ENCODE measurements at regions not wholly inside any gene's neighbourhood (a gene's known extent, or its start where the extent isn't known, plus 50 kb on each side); places are given as distances from the start of the nearest gene placed in this dataset.
"Not testable (repeated sequence)": the region's sequence is repeated elsewhere in the genome, so short reads cannot be mapped to it uniquely, and the experiment has no call there.

DNA sequence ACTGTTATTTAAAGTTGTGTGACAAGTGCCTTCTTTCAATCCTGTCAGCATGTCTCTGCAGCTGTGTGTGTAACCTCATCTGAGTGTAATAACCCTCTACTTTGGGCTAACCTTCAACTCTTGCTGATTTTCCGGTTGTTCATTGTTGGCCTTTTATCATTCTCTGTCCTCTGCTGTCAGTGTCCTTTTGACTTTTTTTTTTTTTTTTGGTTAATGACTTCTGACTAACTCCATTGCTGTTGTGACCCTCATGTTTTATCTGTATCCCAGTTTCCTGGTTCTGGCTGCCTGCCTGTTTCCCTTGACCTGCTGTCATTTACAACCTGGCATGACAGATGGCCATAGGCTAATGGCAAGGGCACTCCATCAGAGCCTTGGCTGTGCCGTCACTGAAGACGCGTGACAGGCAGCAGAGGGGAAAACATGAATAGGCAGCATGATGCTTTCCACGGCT, 145.7 kb upstream of the MAN1A1 start:
- H3K9ac ChIP-seq, result no peak overlapping the region
- H3K4me1 ChIP-seq (ENCODE audit: insufficient read depth), result no peaks in the 10 kb centered on the region
- H3K9me3 ChIP-seq (ENCODE audit: low read depth), result no peaks in the 10 kb centered on the region
- in situ Hi-C loops (cut with MboI), result no loop called here
- H3K79me2 ChIP-seq (ENCODE audit: insufficient read depth), result no peaks in the 10 kb centered on the region
- H3K9me2 ChIP-seq (ENCODE audit: insufficient read depth), result no peaks in the 10 kb centered on the region
- TF ChIP-seq EZH2phosphoT487 (IDR thresholded peaks at IDR 0.05; ENCODE audit: insufficient read depth, low read depth), result no peak
- no peak for TF ChIP-seq EZH2 (IDR thresholded peaks at IDR 0.05; ENCODE audit: insufficient read depth, poor library complexity, severe bottlenecking)
- H3K27ac ChIP-seq, result no peak overlapping the region
- WGBS, 2 experiments (ENCODE audit: low coverage in 1 of 2, low lambda C conversion rate in 2 of 2, missing lambda C conversion rate in 2 of 2), result 96 to 99% methylated on average over 5 of the region's 5 CpGs
- H3K4me3 ChIP-seq, result no peak overlapping the region
- no peak overlapping the region for H3K4me2 ChIP-seq (ENCODE audit: unreplicated experiment)
- DNase-seq, result no peak
- no peaks in the 10 kb centered on the region for H4K20me1 ChIP-seq (ENCODE audit: insufficient read depth)
- H3K27me3 ChIP-seq (replicated peaks; ENCODE audit: insufficient read depth), result no peaks in the 10 kb centered on the region
- no peak overlapping the region for H2AFZ ChIP-seq
- H3K36me3 ChIP-seq (ENCODE audit: low read depth), result no peaks in the 10 kb centered on the region
- H3F3A ChIP-seq (ENCODE audit: insufficient read depth), result no peaks in the 10 kb centered on the region

DNA sequence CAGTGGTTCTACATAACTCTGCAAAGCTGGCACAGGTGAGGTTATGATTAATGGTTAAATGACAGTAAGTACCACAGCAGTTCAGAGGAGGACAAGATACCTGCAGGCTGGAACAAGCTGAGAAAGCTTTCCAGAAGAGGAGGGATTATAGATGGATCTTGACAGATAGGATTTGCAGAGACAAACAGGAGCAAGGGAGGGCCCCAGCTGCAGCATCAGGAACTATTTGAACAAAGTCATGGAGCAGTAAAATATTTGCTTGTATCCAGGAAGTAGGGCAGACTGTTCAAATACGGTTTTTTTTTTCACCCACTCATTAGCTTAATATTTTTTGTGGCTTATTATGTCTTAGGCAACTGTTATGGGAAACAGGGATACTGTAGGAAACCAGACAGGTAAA, 144.4 kb upstream of the MAN1A1 start:
- no peaks in the 10 kb centered on the region for H3K36me3 ChIP-seq (ENCODE audit: low read depth)
- H3K9me2 ChIP-seq (ENCODE audit: insufficient read depth), result no peaks in the 10 kb centered on the region
- no peaks in the 10 kb centered on the region for H3K79me2 ChIP-seq (ENCODE audit: insufficient read depth)
- in situ Hi-C loops (cut with MboI), result no loop called here
- WGBS, 2 experiments (ENCODE audit: low coverage in 1 of 2, low lambda C conversion rate in 2 of 2, missing lambda C conversion rate in 2 of 2), result 0% methylated on average over 1 of the region's 1 CpG
- no peaks in the 10 kb centered on the region for H3K27me3 ChIP-seq (replicated peaks; ENCODE audit: insufficient read depth)
- no peak overlapping the region for H3K4me3 ChIP-seq
- H3K9ac ChIP-seq, result no peak overlapping the region
- no peak overlapping the region for H2AFZ ChIP-seq
- DNase-seq, result no peak
- no peaks in the 10 kb centered on the region for H3F3A ChIP-seq (ENCODE audit: insufficient read depth)
- no peak for TF ChIP-seq EZH2phosphoT487 (IDR thresholded peaks at IDR 0.05; ENCODE audit: insufficient read depth, low read depth)
- no peak for TF ChIP-seq EZH2 (IDR thresholded peaks at IDR 0.05; ENCODE audit: insufficient read depth, poor library complexity, severe bottlenecking)
- H3K4me1 ChIP-seq (ENCODE audit: insufficient read depth), result no peaks in the 10 kb centered on the region
- H4K20me1 ChIP-seq (ENCODE audit: insufficient read depth), result no peaks in the 10 kb centered on the region
- no peaks in the 10 kb centered on the region for H3K9me3 ChIP-seq (ENCODE audit: low read depth)
- H3K4me2 ChIP-seq (ENCODE audit: unreplicated experiment), result no peak overlapping the region
- no peak overlapping the region for H3K27ac ChIP-seq

DNA sequence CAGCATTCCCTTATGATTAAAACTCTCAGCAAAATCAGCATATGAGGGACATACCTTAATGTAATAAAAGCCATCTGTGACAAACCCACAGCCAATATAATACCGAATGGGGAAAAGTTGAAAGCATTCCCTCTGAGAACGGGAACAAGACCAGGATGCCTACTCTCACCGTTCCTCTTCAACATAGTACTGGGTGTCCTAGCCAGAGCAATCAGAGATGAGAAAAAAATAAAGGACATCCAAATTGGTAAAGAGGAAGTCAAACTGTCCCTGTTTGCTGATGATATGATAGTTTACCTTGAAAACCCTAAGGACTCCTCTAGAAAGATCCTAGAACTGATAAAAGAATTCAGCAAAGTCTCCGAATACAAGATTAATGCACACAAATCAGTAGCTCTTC, 141.6 kb upstream of the MAN1A1 start:
- H3K79me2 ChIP-seq (ENCODE audit: insufficient read depth); H3K9me2 ChIP-seq (ENCODE audit: insufficient read depth); H3K27ac ChIP-seq; H3K27me3 ChIP-seq (replicated peaks; ENCODE audit: insufficient read depth); H2AFZ ChIP-seq; H3K4me3 ChIP-seq; H3F3A ChIP-seq (ENCODE audit: insufficient read depth); H3K4me1 ChIP-seq (ENCODE audit: insufficient read depth); H3K36me3 ChIP-seq (ENCODE audit: low read depth); H3K4me2 ChIP-seq (ENCODE audit: unreplicated experiment); in situ Hi-C loops (cut with MboI); DNase-seq; H4K20me1 ChIP-seq (ENCODE audit: insufficient read depth); H3K9me3 ChIP-seq (ENCODE audit: low read depth); H3K9ac ChIP-seq: not testable (repeated sequence)
- WGBS, 2 experiments (ENCODE audit: low coverage in 1 of 2, low lambda C conversion rate in 2 of 2, missing lambda C conversion rate in 2 of 2), result 29 to 31% methylated on average over 4 of the region's 4 CpGs

DNA sequence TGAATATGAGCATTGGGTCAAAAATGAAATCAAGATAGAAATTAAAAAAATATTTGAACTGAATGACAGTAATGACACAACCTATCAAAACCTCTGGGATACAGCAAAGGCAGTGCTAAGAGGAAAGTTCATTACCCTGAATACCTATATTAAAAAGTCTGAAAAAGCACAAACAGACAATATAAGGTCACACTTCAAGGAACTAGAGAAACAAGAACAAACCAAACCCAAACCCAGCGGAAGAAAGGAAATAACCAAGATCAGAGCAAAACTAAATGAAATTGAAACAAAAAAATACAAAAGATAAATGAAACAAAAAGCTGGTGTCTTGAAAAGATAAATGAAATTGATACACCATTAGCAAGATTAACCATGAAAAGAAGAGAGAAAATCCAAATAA, 140.5 kb upstream of the MAN1A1 start:
- H3K4me2 ChIP-seq (ENCODE audit: unreplicated experiment); H3K9me2 ChIP-seq (ENCODE audit: insufficient read depth); H3K4me3 ChIP-seq; H3K9ac ChIP-seq; DNase-seq; H3K9me3 ChIP-seq (ENCODE audit: low read depth); H3K27me3 ChIP-seq (replicated peaks; ENCODE audit: insufficient read depth); H3K27ac ChIP-seq; H3K4me1 ChIP-seq (ENCODE audit: insufficient read depth); H3F3A ChIP-seq (ENCODE audit: insufficient read depth); H3K36me3 ChIP-seq (ENCODE audit: low read depth); in situ Hi-C loops (cut with MboI); H2AFZ ChIP-seq; H4K20me1 ChIP-seq (ENCODE audit: insufficient read depth); H3K79me2 ChIP-seq (ENCODE audit: insufficient read depth): not testable (repeated sequence)
- WGBS, 2 experiments (ENCODE audit: low coverage in 1 of 2, low lambda C conversion rate in 2 of 2, missing lambda C conversion rate in 2 of 2), result 100% methylated on average over 1 of the region's 1 CpG

DNA sequence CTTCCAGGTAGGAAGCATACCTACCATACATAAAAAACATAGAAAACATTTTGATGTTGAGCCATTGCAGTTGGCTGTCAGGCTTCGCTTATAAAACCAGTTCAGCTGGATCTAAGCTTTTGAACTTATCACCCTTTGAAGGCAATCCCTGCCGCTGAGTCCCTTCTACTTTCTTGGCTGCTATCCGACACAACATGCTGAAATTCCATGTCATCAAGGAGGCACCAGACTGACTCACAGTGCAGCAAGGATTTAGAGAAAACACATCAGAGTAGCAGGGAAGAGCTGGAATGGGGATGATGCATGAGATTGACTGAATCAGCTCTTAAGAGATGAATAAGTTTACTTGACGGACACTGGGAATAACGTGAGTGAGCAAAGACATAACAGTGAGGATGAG, 135.0 kb upstream of the MAN1A1 start:
- Histone ChIP-seq H3K9me3 (ENCODE audit: low read depth) (no peaks in the 10 kb centered on the region), H3K79me2 (ENCODE audit: insufficient read depth) (no peaks in the 10 kb centered on the region), H3K4me2 (ENCODE audit: unreplicated experiment) (peak overlapping the region; percentile 13), H3K27me3 (replicated peaks; ENCODE audit: insufficient read depth) (no peaks in the 10 kb centered on the region), H3K9me2 (ENCODE audit: insufficient read depth) (no peaks in the 10 kb centered on the region), H3K4me1 (ENCODE audit: insufficient read depth) (peaks cover 38% of the 10 kb centered on the region), H3K36me3 (ENCODE audit: low read depth) (no peaks in the 10 kb centered on the region), H3F3A (ENCODE audit: insufficient read depth) (peaks cover 8% of the 10 kb centered on the region; the same call in 1 of the 2 replicates), H3K4me3 (no peak overlapping the region), H2AFZ (no peak overlapping the region), H3K9ac (no peak overlapping the region), H4K20me1 (ENCODE audit: insufficient read depth) (no peaks in the 10 kb centered on the region), H3K27ac (peak overlapping the region; percentile 41; the same call in 1 of the 2 replicates)
- 5% methylated on average over 5 of the region's 5 CpGs for WGBS, 2 experiments (ENCODE audit: low coverage in 1 of 2, low lambda C conversion rate in 2 of 2, missing lambda C conversion rate in 2 of 2)
- DNase-seq, result peak; percentile 97
- in situ Hi-C loops (cut with MboI), result no loop called here
- no peak for TF ChIP-seq EZH2 (IDR thresholded peaks at IDR 0.05; ENCODE audit: insufficient read depth, poor library complexity, severe bottlenecking)
- no peak for TF ChIP-seq EZH2phosphoT487 (IDR thresholded peaks at IDR 0.05; ENCODE audit: insufficient read depth, low read depth)
